DOHH2 (cell line): ENCODE measurements at regions not wholly inside any gene's neighbourhood (a gene's known extent, or its start where the extent isn't known, plus 50 kb on each side); places are given as distances from the start of the nearest gene placed in this dataset.

Experiments used
- EZH2phosphoT487 ChIP-seq: fragments of 200-600 bp; sonication (generic); IDR thresholded peaks from 2 replicates; pipeline ENCODE4 v1.6.1; 2017; ENCODE audit warnings: borderline replicate concordance, mild to moderate bottlenecking, antibody characterized with exemption, low read length, moderate library complexity, mixed read lengths
- TF ChIP-seq, protein P1 (sequence below): fragments of 200-600 bp; sonication (generic); IDR thresholded peaks from one replicate; pipeline ENCODE4 v1.5.1; 2014; ENCODE audit warnings: antibody characterized with exemption, mild to moderate bottlenecking, low read depth, low read length; ENCODE audit not compliant: poor library complexity, severe bottlenecking

DNA sequence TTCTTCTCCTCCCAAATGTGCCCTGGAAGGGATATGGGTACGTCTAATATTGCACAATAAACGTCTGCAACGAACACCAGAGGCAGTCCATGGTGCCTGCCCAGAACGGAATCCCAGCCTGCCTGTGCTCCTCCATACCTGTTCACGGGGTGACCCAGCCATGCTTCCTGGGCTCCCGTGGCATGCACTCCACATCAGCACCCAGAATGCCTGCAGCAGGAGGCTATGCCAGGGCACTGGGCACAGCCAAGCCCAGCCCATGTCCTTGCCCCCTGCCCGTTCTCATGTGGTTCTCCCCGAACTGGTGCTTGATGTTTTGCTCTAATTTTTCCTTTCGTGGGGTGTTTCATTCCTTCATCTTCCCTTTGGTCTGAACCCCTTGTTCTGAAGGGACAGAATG lies 404.3 kb downstream of the BCL11B start:
- TF ChIP-seq, protein P1, sequence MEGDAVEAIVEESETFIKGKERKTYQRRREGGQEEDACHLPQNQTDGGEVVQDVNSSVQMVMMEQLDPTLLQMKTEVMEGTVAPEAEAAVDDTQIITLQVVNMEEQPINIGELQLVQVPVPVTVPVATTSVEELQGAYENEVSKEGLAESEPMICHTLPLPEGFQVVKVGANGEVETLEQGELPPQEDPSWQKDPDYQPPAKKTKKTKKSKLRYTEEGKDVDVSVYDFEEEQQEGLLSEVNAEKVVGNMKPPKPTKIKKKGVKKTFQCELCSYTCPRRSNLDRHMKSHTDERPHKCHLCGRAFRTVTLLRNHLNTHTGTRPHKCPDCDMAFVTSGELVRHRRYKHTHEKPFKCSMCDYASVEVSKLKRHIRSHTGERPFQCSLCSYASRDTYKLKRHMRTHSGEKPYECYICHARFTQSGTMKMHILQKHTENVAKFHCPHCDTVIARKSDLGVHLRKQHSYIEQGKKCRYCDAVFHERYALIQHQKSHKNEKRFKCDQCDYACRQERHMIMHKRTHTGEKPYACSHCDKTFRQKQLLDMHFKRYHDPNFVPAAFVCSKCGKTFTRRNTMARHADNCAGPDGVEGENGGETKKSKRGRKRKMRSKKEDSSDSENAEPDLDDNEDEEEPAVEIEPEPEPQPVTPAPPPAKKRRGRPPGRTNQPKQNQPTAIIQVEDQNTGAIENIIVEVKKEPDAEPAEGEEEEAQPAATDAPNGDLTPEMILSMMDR = no peak
- no peak for TF ChIP-seq EZH2phosphoT487
